ENCODE measurements at regions not wholly inside any gene's neighbourhood (a gene's known extent, or its start where the extent isn't known, plus 50 kb on each side); places are given as distances from the start of the nearest gene placed in this dataset.
"Not testable (repeated sequence)": the region's sequence is repeated elsewhere in the genome, so short reads cannot be mapped to it uniquely, and the experiment has no call there.

GRCh38 chr11:15346907-15347306, 232.2 kb downstream of the INSC start:
- DNase-seq (ENCODE audit: low spot score), result no peak
- TF ChIP-seq CTCF (IDR thresholded peaks at IDR 0.05; ENCODE audit: extremely low read depth, missing control alignments), result no peak

GRCh38 chr11:15347969-15348734, 233.4 kb downstream of the INSC start:
- no peak for DNase-seq (ENCODE audit: low spot score)
- no peak for TF ChIP-seq CTCF (IDR thresholded peaks at IDR 0.05; ENCODE audit: extremely low read depth, missing control alignments)

GRCh38 chr11:15349413-15349812, 234.7 kb downstream of the INSC start:
- no peak for DNase-seq (ENCODE audit: low spot score)
- no peak for TF ChIP-seq CTCF (IDR thresholded peaks at IDR 0.05; ENCODE audit: extremely low read depth, missing control alignments)

- no peak for TF ChIP-seq CTCF (IDR thresholded peaks at IDR 0.05; ENCODE audit: extremely low read depth, missing control alignments)
- DNase-seq (ENCODE audit: low spot score), result no peak
Observed at GRCh38 chr11:15361316-15361715, 246.6 kb downstream of the INSC start.

- not testable (repeated sequence) for DNase-seq (ENCODE audit: low spot score)
Observed at GRCh38 chr11:15365286-15365685, 250.6 kb downstream of the INSC start.

GRCh38 chr11:15367695-15368094, 253.0 kb downstream of the INSC start:
- no peak for TF ChIP-seq CTCF (IDR thresholded peaks at IDR 0.05; ENCODE audit: extremely low read depth, missing control alignments)
- no peak for DNase-seq (ENCODE audit: low spot score)

GRCh38 chr11:15370495-15371147, 255.9 kb downstream of the INSC start:
- DNase-seq (ENCODE audit: low spot score), result no peak
- TF ChIP-seq CTCF (IDR thresholded peaks at IDR 0.05; ENCODE audit: extremely low read depth, missing control alignments), result no peak

GRCh38 chr11:15371533-15371932, 256.8 kb downstream of the INSC start:
- DNase-seq (ENCODE audit: low spot score), result no peak
- no peak for TF ChIP-seq CTCF (IDR thresholded peaks at IDR 0.05; ENCODE audit: extremely low read depth, missing control alignments)

Data from GM20000 (cell line).